ENCODE measurements at regions not wholly inside any gene's neighbourhood (a gene's known extent, or its start where the extent isn't known, plus 50 kb on each side); places are given as distances from the start of the nearest gene placed in this dataset.

DNA sequence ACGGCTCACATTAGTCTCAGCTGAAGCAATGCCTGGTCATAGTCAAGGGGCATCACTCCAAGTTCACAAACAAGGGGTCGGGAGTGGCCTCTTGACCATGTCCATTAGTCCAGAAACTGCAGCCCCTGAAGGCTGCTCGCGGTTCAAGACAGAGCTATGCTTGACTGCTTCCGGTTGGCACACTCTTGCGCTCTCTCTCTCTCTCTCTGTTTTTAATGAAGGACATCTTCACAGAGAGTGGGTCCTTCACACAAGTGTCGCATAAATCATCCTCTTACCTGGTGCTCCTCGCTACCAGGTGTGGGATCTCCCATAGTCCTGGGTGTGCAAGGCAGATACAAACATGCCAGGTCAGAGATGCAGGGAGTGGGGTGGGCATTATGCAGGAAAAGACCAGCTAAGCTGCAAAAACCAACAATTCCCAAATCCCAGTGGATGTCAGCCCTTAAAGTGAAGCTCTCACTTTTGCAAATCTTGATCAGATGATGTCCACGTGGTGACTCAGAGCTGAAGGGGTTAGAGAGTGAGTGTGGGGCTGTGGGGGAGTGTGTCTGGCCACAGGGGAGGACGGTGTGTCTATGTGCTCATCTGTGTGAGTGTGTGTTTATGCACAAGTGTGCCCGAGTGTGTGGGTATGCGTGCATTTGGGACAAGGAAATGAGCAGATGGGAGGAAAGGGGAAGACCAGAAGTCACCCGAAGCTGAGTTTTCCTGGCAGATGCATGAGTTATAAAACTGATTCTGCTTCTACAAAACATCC lies 83.7 kb upstream of the PPP2R2D start:
- DNase-seq: no peak
- intact Hi-C loops (cut with micrococcal nuclease; ENCODE audit: unreplicated experiment): no loop called here

DNA sequence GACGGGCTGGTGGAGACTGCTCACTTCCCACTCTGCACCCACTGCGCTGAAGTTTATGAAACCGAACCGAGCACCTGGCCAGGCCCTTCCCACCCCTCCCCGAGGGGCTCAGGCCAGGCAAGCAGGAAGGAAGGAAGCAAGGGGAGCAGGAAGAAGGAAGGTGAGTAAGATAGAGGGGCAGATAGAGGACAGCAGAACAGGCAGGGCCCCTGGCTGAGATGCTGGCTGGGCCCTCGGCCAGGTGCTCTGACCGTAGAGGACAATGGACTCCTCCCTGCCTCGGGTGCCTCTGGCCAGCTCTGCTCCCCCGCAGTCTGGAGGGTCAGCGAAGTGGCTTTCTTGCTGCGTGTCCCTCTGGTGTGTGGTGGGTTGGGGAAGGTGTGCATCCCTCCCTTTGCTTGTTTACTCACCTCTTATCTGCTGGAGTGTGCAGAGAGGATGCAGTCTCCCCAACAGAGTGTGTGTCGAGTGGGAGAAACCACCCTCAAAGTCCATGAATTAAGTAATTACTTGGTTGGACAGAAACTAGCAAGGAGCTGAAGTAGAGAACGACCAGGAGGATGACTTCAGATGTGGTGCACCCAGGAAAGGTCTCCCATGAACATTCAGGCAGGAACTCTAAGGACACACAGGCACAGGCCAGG lies 82.8 kb upstream of the PPP2R2D start:
- Mint-ChIP-seq H3K9me3 (ENCODE audit: low read depth, unreplicated experiment) (no peaks in the 10 kb centered on the region), H3K27ac (ENCODE audit: unreplicated experiment) (no peak overlapping the region), H3K4me3 (ENCODE audit: low read depth, unreplicated experiment) (no peak overlapping the region), H3K4me1 (ENCODE audit: low read depth, unreplicated experiment) (no peaks in the 10 kb centered on the region), H3K27me3 (ENCODE audit: unreplicated experiment) (peaks cover 57% of the 10 kb centered on the region), H3K36me3 (ENCODE audit: insufficient read depth, unreplicated experiment) (no peaks in the 10 kb centered on the region)
- BruUV-seq (replicated peaks): no TSS peak
- DNase-seq: no peak
- TF ChIP-seq, protein P1, sequence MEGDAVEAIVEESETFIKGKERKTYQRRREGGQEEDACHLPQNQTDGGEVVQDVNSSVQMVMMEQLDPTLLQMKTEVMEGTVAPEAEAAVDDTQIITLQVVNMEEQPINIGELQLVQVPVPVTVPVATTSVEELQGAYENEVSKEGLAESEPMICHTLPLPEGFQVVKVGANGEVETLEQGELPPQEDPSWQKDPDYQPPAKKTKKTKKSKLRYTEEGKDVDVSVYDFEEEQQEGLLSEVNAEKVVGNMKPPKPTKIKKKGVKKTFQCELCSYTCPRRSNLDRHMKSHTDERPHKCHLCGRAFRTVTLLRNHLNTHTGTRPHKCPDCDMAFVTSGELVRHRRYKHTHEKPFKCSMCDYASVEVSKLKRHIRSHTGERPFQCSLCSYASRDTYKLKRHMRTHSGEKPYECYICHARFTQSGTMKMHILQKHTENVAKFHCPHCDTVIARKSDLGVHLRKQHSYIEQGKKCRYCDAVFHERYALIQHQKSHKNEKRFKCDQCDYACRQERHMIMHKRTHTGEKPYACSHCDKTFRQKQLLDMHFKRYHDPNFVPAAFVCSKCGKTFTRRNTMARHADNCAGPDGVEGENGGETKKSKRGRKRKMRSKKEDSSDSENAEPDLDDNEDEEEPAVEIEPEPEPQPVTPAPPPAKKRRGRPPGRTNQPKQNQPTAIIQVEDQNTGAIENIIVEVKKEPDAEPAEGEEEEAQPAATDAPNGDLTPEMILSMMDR (IDR thresholded peaks at IDR 0.05; ENCODE audit: unreplicated experiment): no peak
- CTCF ChIA-PET: no interaction called here
- intact Hi-C loops (cut with micrococcal nuclease; ENCODE audit: unreplicated experiment): no loop called here

More for the DNA sequence above, 83.7 kb upstream of the PPP2R2D start:
- no peak overlapping the region for H3K4me3 Mint-ChIP-seq (ENCODE audit: low read depth, unreplicated experiment)
- H3K27me3 Mint-ChIP-seq (ENCODE audit: unreplicated experiment): peaks cover 57% of the 10 kb centered on the region
- no TSS peak for BruUV-seq (replicated peaks)
- CTCF ChIA-PET: no interaction called here
- H3K27ac Mint-ChIP-seq (ENCODE audit: unreplicated experiment): no peak overlapping the region
- TF ChIP-seq, protein P1 (IDR thresholded peaks at IDR 0.05; ENCODE audit: unreplicated experiment): no peak
- no peaks in the 10 kb centered on the region for H3K4me1 Mint-ChIP-seq (ENCODE audit: low read depth, unreplicated experiment)
- no peaks in the 10 kb centered on the region for H3K36me3 Mint-ChIP-seq (ENCODE audit: insufficient read depth, unreplicated experiment)
- no peaks in the 10 kb centered on the region for H3K9me3 Mint-ChIP-seq (ENCODE audit: low read depth, unreplicated experiment)

GRCh38 chr10:131818510-131819234 lies 82.1 kb upstream of the PPP2R2D start:
- no peak overlapping the region for H3K4me3 Mint-ChIP-seq (ENCODE audit: low read depth, unreplicated experiment)
- no peaks in the 10 kb centered on the region for H3K9me3 Mint-ChIP-seq (ENCODE audit: low read depth, unreplicated experiment)
- CTCF ChIA-PET: no interaction called here
- no peaks in the 10 kb centered on the region for H3K4me1 Mint-ChIP-seq (ENCODE audit: low read depth, unreplicated experiment)
- no TSS peak for BruUV-seq (replicated peaks)
- TF ChIP-seq, protein P1 (IDR thresholded peaks at IDR 0.05; ENCODE audit: unreplicated experiment): no peak
- no peaks in the 10 kb centered on the region for H3K36me3 Mint-ChIP-seq (ENCODE audit: insufficient read depth, unreplicated experiment)
- peaks cover 57% of the 10 kb centered on the region for H3K27me3 Mint-ChIP-seq (ENCODE audit: unreplicated experiment)
- H3K27ac Mint-ChIP-seq (ENCODE audit: unreplicated experiment): no peak overlapping the region
- DNase-seq: no peak
- intact Hi-C loops (cut with micrococcal nuclease; ENCODE audit: unreplicated experiment): no loop called here

GRCh38 chr10:131819241-131820072 lies 81.4 kb upstream of the PPP2R2D start:
- Mint-ChIP-seq H3K4me3 (ENCODE audit: low read depth, unreplicated experiment) (no peak overlapping the region), H3K27ac (ENCODE audit: unreplicated experiment) (no peak overlapping the region)
- TF ChIP-seq, protein P1 (IDR thresholded peaks at IDR 0.05; ENCODE audit: unreplicated experiment): no peak

More at GRCh38 chr10:131819241-131820072, 81.4 kb upstream of the PPP2R2D start:
- intact Hi-C loops (cut with micrococcal nuclease; ENCODE audit: unreplicated experiment): no loop called here
- no peaks in the 10 kb centered on the region for H3K4me1 Mint-ChIP-seq (ENCODE audit: low read depth, unreplicated experiment)
- CTCF ChIA-PET: no interaction called here
- BruUV-seq (replicated peaks): no TSS peak
- DNase-seq: no peak
- no peaks in the 10 kb centered on the region for H3K9me3 Mint-ChIP-seq (ENCODE audit: low read depth, unreplicated experiment)
- H3K36me3 Mint-ChIP-seq (ENCODE audit: insufficient read depth, unreplicated experiment): no peaks in the 10 kb centered on the region
- H3K27me3 Mint-ChIP-seq (ENCODE audit: unreplicated experiment): peaks cover 58% of the 10 kb centered on the region

Data from Calu3 (cell line).